Progenitor cell of endocrine pancreas (in vitro differentiated cells): ENCODE measurements at regions not wholly inside any gene's neighbourhood (a gene's known extent, or its start where the extent isn't known, plus 50 kb on each side); places are given as distances from the start of the nearest gene placed in this dataset.

Experiments
- DNase-seq: peaks from one replicate; pipeline ENCODE4 v3.0.0; 2021; ENCODE audit warnings: low spot score; ENCODE audit not compliant: unreplicated experiment
- H3K27ac Mint-ChIP-seq: 2 replicates; pipeline ENCODE4 v1.8.0; 2021; ENCODE audit warnings: mild to moderate bottlenecking, moderate library complexity, mixed read lengths
- H3K27me3 Mint-ChIP-seq: 2 replicates; pipeline ENCODE4 v1.8.0; 2021; ENCODE audit warnings: mixed read lengths
- H3K36me3 Mint-ChIP-seq: 2 replicates; pipeline ENCODE4 v1.8.0; 2022; ENCODE audit warnings: mixed read lengths; ENCODE audit not compliant: insufficient read depth
- H3K4me1 Mint-ChIP-seq: 2 replicates; pipeline ENCODE4 v1.8.0; 2021; ENCODE audit warnings: low read depth, mixed read lengths
- H3K4me3 Mint-ChIP-seq: 2 replicates; pipeline ENCODE4 v1.8.0; 2021; ENCODE audit warnings: low read depth, mild to moderate bottlenecking, moderate library complexity, mixed read lengths
- H3K9me3 Mint-ChIP-seq: 2 replicates; pipeline ENCODE4 v1.8.0; 2021; ENCODE audit warnings: low read depth, mixed read lengths
- TF ChIP-seq, protein P1 (sequence below): fragments of 200-600 bp; sonication (generic); IDR thresholded peaks from one replicate; pipeline ENCODE4 v1.5.0; 2021; ENCODE audit warnings: antibody characterized with exemption, mild to moderate bottlenecking; ENCODE audit not compliant: unreplicated experiment

DNA sequence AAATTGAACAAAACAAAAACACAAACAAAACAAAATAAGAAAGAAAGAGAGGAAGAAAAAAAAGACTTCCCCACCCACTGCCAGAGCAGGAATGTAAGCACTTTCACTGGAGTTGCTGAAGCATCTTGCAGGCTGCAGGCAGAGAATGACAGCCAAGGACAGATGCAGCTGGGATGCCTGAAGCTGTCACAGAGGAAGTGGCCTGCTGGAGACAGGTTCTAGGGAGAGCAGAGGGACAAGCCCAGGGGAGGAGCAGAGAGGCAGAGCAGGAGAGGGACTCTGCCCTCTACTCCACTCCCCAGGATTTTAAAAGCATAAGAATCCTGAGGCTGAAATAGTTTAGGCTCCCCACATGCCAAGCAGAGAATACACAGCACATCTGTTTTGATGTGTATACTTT, 326.2 kb downstream of the TUSC7 start:
- Mint-ChIP-seq H3K4me3 (no peak overlapping the region), H3K9me3 (peaks cover 12% of the 10 kb centered on the region), H3K4me1 (peaks cover 20% of the 10 kb centered on the region), H3K27me3 (no peaks in the 10 kb centered on the region), H3K36me3 (peaks cover 2% of the 10 kb centered on the region), H3K27ac (no peak overlapping the region)
- no peak for DNase-seq
- TF ChIP-seq, protein P1, sequence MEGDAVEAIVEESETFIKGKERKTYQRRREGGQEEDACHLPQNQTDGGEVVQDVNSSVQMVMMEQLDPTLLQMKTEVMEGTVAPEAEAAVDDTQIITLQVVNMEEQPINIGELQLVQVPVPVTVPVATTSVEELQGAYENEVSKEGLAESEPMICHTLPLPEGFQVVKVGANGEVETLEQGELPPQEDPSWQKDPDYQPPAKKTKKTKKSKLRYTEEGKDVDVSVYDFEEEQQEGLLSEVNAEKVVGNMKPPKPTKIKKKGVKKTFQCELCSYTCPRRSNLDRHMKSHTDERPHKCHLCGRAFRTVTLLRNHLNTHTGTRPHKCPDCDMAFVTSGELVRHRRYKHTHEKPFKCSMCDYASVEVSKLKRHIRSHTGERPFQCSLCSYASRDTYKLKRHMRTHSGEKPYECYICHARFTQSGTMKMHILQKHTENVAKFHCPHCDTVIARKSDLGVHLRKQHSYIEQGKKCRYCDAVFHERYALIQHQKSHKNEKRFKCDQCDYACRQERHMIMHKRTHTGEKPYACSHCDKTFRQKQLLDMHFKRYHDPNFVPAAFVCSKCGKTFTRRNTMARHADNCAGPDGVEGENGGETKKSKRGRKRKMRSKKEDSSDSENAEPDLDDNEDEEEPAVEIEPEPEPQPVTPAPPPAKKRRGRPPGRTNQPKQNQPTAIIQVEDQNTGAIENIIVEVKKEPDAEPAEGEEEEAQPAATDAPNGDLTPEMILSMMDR = no peak

DNA sequence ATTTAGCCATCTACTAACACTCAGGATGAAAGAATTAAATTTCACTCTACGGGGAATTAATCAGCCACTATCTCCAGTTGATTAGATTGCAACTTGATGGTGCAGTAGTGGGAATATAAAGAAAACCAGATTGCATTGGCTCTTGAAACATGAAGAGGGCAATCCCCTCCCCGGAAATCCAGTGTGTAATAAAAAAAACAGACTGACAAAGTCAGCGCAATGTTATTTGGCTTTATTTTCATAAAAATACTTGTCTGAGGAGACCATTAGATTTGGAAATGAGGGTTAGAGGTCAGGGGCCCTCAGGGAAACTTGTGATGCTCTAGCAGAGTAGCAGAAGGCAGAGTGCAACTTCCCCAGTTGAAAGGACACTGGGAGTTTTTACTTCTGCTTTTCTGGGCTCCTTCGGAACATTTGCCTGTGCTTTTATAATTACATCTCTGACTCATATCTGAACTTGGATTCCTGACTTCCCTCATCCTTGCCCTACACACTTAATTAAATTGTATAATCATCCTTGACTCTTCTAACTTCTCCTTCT, 326.8 kb downstream of the TUSC7 start:
- no peak overlapping the region for H3K27ac Mint-ChIP-seq
- peaks cover 20% of the 10 kb centered on the region for H3K4me1 Mint-ChIP-seq
- peaks cover 7% of the 10 kb centered on the region for H3K9me3 Mint-ChIP-seq
- H3K27me3 Mint-ChIP-seq = no peaks in the 10 kb centered on the region
- TF ChIP-seq, protein P1 = no peak
- DNase-seq = no peak
- H3K4me3 Mint-ChIP-seq = no peak overlapping the region
- peaks cover 2% of the 10 kb centered on the region for H3K36me3 Mint-ChIP-seq

DNA sequence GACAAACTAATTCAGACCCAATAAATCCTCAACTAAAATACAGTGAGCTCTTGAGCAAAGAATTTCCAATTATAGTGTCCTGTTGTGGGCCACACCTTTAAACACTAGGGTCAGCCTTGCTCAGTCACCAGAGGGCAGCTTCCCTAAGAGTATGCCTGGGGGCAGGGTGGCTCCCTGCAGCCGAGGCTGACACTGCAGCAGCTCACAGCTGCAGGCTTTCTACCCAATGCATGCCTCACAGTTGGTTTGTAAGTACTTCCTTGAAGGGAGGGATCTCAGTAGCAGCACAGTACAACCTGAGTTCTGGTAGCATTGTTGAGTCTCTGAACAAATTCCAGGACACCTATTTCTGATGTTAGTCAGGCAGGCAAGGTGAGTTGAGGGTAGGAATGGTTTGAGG, 335.6 kb downstream of the TUSC7 start:
- DNase-seq = no peak
- Mint-ChIP-seq H3K27me3 (no peaks in the 10 kb centered on the region), H3K9me3 (no peaks in the 10 kb centered on the region), H3K4me3 (no peak overlapping the region), H3K4me1 (peaks cover 24% of the 10 kb centered on the region), H3K36me3 (no peaks in the 10 kb centered on the region), H3K27ac (peak overlapping the region; percentile 1)
- TF ChIP-seq, protein P1 = no peak

DNA sequence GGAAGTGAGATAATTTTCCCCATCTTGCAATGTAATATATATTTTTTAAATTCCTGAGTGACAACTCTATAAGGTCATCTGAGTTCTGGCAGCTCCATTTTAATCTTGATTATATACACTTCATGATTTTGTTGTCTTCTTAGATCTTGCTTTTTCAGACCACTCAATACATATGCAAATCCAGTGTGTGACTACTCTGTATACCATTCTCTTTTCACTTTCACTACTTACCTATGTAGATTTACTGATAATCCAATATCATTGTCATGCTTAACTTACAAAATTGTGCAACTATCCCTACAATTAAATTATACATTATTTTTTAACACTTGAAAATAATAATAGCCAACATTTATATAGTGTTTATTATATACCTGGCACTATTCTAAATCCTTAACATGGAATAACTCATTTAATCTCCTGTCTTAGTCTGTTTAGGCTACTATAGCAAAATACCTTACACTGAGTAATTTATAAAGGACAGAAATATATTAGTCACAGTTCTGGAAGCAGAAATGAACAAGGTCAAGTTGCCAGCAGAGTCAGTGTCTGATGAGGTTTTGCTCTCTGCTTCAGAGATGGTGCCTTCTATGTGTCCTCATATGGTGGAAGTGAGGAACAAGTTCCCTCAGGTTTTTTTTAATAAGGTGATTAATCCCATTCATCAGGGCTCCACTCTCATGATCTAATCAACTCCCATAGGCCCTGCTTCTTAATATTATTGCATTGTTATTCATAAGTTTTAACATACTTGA, 338.5 kb downstream of the TUSC7 start:
- Mint-ChIP-seq H3K4me1 (peaks cover 29% of the 10 kb centered on the region), H3K27me3 (no peaks in the 10 kb centered on the region), H3K36me3 (no peaks in the 10 kb centered on the region), H3K4me3 (no peak overlapping the region), H3K27ac (no peak overlapping the region), H3K9me3 (no peaks in the 10 kb centered on the region)
- TF ChIP-seq, protein P1 = no peak
- DNase-seq = no peak

DNA sequence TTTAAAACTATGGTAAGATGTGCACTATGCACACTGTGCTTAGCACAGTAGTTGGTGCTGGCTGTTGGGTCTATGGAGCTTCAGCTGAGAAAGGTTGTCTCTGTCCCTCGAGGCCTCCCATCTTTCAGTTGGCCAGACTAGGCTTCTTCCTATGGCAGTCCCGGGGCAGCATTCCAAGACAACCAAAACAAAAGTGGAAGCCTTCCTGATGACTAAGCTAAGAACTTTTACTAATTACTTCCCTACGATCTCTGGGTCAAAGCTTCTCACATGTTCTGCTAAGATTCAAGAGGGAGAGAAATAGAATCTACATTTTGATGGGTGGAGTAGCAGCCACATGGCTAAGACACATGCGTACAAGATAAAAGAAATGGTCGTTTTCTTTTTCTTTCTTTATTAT, 342.8 kb downstream of the TUSC7 start:
- Mint-ChIP-seq H3K4me1 (peaks cover 14% of the 10 kb centered on the region), H3K4me3 (no peak overlapping the region), H3K9me3 (no peaks in the 10 kb centered on the region), H3K27me3 (no peaks in the 10 kb centered on the region), H3K36me3 (no peaks in the 10 kb centered on the region), H3K27ac (no peak overlapping the region)
- no peak for DNase-seq
- TF ChIP-seq, protein P1 = no peak
